GM10266 (cell line): ENCODE measurements at regions not wholly inside any gene's neighbourhood (a gene's known extent, or its start where the extent isn't known, plus 50 kb on each side); places are given as distances from the start of the nearest gene placed in this dataset.

Source experiments
- DNase-seq: peaks from one replicate; pipeline ENCODE4 v3.0.0; 2012; ENCODE audit errors: extremely low spot score
- TF ChIP-seq, protein P1 (sequence below): IDR thresholded peaks from 2 replicates; pipeline ENCODE4 v1.5.1; 2012; ENCODE audit warnings: mild to moderate bottlenecking, low read depth; ENCODE audit not compliant: control insufficient read depth, insufficient read depth; ENCODE audit errors: missing control alignments

DNA sequence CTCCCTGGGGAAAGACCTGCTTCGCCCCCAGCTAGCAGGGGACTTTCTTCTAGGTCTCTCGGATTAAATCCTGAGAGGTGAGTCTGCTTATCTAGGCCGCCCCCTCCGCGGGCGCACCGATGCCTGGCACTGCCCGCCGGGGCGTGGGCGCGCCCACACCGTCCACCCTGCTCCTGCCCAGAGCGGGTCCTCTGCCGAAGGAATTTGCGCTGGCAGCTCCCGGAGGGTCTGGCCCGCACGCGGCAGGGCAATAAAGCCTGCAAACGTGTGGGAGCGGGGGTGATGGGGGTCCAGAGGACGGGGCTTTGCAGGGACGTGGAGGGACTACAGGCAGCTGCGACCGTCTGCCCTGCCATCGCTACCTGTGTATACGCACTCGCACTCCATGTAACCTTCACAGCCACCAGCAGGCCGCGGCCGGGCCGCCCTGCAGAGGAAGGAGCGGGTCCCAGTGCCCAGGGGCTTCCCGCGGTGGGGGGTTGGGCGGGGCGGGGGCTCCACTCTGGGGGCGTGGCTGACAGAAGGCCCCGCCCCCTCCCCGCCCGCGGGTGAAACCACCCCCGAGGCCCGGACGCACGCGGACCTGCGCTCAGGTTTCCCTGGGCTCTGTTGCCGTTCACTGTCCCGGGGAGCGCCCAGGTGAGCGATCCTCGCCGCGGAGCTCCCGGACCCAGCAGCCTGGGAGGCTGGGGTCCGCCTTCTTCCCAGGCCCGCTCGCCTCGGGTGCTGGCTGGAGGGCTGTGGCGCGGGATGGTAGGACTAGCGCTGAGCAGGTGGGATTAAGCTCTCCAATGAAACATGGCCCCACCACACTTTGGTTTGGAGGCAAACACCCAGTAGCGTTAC, 174.5 kb upstream of the HS6ST1 start:
- TF ChIP-seq, protein P1, sequence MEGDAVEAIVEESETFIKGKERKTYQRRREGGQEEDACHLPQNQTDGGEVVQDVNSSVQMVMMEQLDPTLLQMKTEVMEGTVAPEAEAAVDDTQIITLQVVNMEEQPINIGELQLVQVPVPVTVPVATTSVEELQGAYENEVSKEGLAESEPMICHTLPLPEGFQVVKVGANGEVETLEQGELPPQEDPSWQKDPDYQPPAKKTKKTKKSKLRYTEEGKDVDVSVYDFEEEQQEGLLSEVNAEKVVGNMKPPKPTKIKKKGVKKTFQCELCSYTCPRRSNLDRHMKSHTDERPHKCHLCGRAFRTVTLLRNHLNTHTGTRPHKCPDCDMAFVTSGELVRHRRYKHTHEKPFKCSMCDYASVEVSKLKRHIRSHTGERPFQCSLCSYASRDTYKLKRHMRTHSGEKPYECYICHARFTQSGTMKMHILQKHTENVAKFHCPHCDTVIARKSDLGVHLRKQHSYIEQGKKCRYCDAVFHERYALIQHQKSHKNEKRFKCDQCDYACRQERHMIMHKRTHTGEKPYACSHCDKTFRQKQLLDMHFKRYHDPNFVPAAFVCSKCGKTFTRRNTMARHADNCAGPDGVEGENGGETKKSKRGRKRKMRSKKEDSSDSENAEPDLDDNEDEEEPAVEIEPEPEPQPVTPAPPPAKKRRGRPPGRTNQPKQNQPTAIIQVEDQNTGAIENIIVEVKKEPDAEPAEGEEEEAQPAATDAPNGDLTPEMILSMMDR = no peak
- DNase-seq = no peak

DNA sequence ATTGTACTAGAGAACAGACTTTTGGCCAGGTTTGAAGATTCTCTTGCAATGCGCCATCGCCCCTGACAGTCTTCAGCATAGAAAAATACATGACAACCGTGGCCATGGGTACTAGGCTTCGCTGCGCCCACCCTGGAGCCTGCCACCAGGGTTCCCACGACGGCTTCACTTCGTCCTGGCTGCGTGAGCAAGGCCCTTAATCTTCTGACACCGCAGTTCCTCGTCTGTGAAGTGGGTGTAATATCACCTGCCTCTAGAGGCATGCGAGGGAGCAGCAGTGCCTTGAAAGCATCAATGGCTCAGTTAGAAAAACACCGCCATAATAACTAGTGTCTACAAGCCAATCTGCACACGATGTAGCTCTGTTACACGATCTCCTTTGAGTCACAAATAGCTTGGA, 175.2 kb upstream of the HS6ST1 start:
- TF ChIP-seq, protein P1 = no peak
- DNase-seq = no peak

DNA sequence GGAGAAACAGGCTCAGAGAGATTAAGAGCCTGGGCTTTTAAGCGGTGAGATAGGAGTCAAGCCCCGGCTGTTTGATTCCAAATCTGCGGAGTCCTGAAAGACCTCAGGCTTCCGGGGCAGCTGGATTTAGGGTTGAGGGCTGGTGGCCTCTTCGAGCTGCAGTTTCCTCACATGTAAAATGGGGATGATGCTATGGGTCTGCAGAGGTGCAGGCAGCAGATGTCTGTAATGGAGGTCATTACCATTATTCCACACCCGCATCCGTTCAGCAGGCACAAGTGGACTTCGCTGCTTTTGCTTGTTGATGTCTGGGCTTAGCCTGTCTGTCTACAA, 175.6 kb upstream of the HS6ST1 start:
- DNase-seq = no peak
- TF ChIP-seq, protein P1 = no peak

DNA sequence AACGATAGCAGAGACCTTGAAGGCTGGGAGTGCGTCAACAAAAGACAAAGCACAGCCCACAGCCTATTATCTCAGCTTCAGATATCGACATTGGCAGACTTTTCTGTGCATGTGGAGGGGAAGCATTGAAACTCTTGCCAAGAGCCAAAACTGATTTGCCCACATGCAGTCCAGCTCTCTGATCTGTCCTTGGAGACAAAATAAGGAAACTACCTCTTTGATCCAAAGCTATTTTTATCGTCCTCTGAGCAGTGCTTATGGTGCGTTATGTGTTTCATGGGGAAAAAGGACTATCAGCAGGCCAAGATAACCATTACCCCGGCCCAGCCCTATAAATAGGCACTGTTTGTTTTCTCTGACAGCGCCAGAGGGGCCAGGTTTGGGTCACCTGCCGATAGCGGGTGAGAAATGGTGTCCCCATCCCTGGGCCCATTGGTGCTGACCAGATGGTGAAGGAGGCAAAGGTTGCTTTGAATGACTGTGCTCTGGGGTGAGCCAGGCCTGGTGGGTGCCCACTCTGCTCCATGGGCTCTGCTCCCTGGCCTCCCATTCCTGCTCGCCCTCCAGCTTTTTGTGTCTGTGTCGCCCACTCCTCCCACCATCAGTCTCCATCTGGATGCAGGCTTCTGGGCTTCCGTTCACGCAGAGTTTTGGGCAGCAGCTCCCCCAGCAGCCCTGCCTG, 176.1 kb upstream of the HS6ST1 start:
- TF ChIP-seq, protein P1 = no peak
- no peak for DNase-seq

DNA sequence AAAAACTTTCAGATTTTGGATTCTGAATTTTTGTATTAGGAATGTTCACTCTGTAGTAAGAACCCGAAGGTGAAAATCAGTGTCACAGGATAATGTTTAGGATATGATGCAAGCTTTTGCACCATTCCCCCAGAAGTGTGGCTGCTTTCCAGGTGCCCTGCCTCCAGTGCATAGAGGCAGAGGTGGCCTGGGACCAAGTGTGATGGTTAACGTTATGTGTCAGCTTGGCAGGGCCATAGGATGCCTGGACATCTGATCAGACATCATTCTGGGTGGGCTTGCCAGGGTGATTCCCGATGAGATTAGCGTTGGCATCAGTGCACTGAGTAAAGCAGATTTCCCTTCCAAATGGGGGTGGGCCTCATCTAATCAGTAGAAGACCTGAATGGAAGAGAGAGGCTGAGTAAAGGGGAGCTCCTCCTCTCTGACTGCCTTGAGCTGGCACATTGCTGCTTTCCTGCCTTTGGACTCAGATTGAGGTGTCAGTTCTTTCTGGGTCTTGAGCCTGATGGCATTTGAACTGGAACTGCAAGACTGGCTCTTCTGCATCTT, 177.4 kb upstream of the HS6ST1 start:
- no peak for DNase-seq
- TF ChIP-seq, protein P1 = no peak

DNA sequence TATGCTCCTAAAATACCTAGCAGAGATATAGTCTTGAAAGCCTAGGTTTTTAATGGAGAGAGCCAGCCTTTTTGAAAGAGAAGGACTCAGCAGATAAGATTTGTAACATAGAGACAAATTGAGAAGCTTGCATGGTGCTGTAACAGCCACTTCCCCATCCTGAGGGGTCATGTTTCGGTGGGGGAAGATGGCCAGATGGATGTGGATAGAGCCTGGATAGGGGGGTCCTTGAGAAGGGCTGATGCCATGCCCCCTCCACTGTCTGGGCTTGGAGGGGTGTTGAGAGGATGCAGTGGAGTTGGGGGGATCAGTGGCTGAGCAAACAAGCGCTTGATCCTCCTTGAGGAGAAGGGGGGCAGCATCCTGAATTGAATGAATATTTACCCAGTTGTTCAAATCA, 178.0 kb upstream of the HS6ST1 start:
- no peak for DNase-seq
- TF ChIP-seq, protein P1 = no peak

DNA sequence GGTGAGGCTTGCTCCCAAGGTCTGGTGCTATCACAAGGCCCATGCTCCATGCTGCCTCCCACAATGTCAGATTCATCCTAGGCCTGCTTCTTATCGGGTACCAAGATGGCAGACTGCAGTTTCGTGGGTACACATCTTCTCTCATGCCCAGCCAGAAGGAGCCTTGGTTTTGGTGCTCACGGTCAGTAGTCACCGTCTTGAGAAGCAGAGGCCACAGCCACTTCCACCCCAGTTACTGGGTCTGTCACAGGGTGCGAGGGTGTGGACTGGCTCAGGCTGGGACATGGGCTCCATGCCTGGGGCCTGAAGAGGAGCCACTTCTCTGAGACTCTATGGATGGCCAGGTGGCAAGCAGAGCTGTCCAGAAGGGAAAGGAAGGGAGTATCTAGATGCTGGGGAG, 178.8 kb upstream of the HS6ST1 start:
- TF ChIP-seq, protein P1 = no peak
- no peak for DNase-seq
